ENCODE measurements at regions not wholly inside any gene's neighbourhood (a gene's known extent, or its start where the extent isn't known, plus 50 kb on each side); places are given as distances from the start of the nearest gene placed in this dataset.
"Not testable (repeated sequence)": the region's sequence is repeated elsewhere in the genome, so short reads cannot be mapped to it uniquely, and the experiment has no call there.

DNA sequence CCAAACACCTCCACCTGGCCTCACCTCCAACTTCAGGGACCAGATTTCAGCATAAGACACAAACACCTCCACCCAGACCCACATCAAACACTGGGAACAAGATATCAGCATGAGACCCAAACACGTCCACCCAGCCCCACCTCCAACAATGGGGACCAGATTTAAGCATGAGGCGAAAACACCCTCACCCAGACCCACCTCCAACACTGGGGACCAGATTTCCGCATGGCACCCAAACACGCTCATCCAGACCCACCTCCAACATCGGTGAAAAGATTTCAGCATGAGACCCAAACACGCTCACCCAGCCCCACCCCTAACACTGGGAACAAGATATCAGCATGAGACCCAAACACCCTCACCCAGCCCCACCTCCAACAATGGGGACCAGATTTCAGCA, 210.0 kb downstream of the ASMT start:
- no peak for DNase-seq
- Mint-ChIP-seq H3K9me3 (ENCODE audit: insufficient read depth) (no peaks in the 10 kb centered on the region), H3K4me1 (ENCODE audit: low read depth) (no peaks in the 10 kb centered on the region), H3K36me3 (ENCODE audit: low read depth) (no peaks in the 10 kb centered on the region), H3K4me3 (no peak overlapping the region), H3K27ac (no peak overlapping the region), H3K27me3 (ENCODE audit: low read depth) (no peaks in the 10 kb centered on the region)
- ATAC-seq, result no peak
- CTCF ChIA-PET, result no interaction called here
- POLR2A ChIA-PET, result no interaction called here

DNA sequence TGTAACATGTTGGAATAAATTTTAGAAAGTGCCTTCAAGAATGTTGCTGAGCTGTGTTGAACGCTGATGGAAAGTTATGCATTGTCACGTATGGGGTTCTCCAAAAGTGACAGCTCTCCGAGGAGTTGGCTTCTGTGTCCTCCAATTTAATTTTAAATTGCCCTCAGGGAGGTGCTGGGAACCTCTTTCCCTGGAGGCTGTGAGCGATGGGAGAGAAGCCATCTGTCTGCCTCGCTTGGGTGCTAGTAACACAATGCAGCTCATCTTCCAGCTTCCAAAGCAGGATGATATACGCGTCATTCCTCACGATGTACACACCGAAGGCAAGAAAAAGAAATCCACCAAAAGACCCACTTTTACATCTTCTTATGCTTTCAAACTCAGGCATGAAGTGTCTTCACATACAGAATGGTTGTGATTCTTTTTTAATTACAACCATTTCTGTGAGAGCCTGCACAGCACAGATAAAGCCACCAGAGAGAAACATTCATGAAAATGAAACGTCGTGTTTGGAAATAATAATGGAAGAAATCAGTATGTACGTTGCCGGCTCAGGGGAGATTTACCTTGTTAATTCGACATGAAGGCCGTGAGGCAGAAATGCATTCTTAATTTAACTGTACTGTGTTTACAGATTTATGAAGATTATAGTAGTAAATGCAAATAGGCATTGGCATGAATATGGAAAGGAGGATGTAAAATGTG, 218.9 kb downstream of the ASMT start:
- H3K27me3 Mint-ChIP-seq (ENCODE audit: low read depth), result no peaks in the 10 kb centered on the region
- H3K4me3 Mint-ChIP-seq, result no peak overlapping the region
- no peak for ATAC-seq
- no peaks in the 10 kb centered on the region for H3K4me1 Mint-ChIP-seq (ENCODE audit: low read depth)
- H3K9me3 Mint-ChIP-seq (ENCODE audit: insufficient read depth), result peaks cover 14% of the 10 kb centered on the region
- DNase-seq, result no peak
- no peaks in the 10 kb centered on the region for H3K36me3 Mint-ChIP-seq (ENCODE audit: low read depth)
- no peak overlapping the region for H3K27ac Mint-ChIP-seq
- POLR2A ChIA-PET, result no interaction called here
- CTCF ChIA-PET, result no interaction called here

DNA sequence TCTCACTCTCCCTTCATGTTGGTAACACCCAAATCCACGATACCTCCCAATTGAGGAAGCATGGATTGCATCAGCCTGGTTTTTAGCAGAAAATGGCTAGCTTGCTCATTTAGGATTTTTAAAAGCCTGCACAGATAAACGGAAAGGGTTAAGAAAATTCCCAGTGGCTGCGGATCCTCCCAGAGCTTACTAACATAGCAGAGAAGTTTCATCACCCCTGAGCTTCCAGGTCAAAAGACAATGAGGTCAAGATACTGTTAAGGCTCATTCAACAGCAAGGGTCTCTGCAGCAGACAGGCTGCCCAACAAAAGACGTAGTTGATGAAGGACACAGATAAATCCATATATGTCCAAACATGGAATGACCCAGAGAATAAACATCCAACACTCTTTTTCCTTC, 220.2 kb downstream of the ASMT start:
- Mint-ChIP-seq H3K9me3 (ENCODE audit: insufficient read depth) (peaks cover 17% of the 10 kb centered on the region), H3K27ac (no peak overlapping the region)
- ATAC-seq, result no peak

DNA sequence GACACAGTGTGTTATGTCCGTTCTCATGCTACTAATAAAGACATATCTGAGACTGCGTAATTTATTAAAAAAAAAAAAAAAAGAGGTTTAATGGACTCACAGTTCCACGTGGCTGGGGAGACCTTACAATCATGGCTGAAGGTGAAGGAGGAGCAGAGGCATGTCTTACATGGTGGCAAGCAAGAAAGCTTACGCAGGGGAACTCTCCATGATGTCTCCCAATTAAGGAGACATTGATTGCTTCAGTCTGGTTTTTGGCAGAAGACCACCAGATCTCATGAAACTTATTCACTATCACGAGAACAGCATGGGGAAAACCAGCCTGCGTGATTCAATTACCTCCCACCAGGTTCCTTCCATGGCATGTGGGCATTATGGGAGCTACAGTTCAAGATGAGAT, 221.8 kb downstream of the ASMT start:
- CTCF ChIA-PET, result no interaction called here
- Mint-ChIP-seq H3K36me3 (ENCODE audit: low read depth) (no peaks in the 10 kb centered on the region), H3K9me3 (ENCODE audit: insufficient read depth) (peaks cover 17% of the 10 kb centered on the region), H3K4me1 (ENCODE audit: low read depth) (no peaks in the 10 kb centered on the region), H3K27ac (no peak overlapping the region), H3K27me3 (ENCODE audit: low read depth) (no peaks in the 10 kb centered on the region), H3K4me3 (no peak overlapping the region)
- ATAC-seq (no peak), DNase-seq (no peak)
- POLR2A ChIA-PET, result no interaction called here

More for the DNA sequence above, 220.2 kb downstream of the ASMT start:
- H3K36me3 Mint-ChIP-seq (ENCODE audit: low read depth), result no peaks in the 10 kb centered on the region
- H3K4me1 Mint-ChIP-seq (ENCODE audit: low read depth), result no peaks in the 10 kb centered on the region
- CTCF ChIA-PET, result no interaction called here
- no peaks in the 10 kb centered on the region for H3K27me3 Mint-ChIP-seq (ENCODE audit: low read depth)
- DNase-seq, result no peak
- POLR2A ChIA-PET, result no interaction called here
- no peak overlapping the region for H3K4me3 Mint-ChIP-seq

DNA sequence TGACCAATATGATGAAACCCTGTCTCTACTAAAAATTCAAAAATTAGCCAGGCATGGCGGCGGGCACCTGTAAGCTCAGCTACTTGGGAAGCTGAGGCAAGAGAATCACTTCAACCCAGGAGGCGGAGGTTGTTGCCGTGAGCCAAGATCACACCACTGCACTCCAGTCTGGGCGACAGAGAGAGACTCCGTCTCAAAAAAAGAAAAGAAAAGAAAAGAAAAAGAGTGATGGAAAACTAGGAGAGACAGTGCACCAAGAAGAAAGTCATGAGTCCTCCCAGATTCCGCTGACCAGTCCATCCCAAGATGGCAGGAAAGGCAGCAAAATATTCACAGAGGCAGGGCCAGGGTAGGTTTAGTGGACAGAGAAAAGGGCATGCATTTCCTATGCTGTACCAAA, 226.9 kb downstream of the ASMT start:
- Mint-ChIP-seq H3K36me3 (ENCODE audit: low read depth) (no peaks in the 10 kb centered on the region), H3K9me3 (ENCODE audit: insufficient read depth) (peaks cover 12% of the 10 kb centered on the region), H3K27ac (no peak overlapping the region), H3K4me3 (no peak overlapping the region), H3K4me1 (ENCODE audit: low read depth) (no peaks in the 10 kb centered on the region), H3K27me3 (ENCODE audit: low read depth) (no peaks in the 10 kb centered on the region)
- ATAC-seq (no peak), DNase-seq (no peak)
- ChIA-PET CTCF (no interaction called here), POLR2A (no interaction called here)

DNA sequence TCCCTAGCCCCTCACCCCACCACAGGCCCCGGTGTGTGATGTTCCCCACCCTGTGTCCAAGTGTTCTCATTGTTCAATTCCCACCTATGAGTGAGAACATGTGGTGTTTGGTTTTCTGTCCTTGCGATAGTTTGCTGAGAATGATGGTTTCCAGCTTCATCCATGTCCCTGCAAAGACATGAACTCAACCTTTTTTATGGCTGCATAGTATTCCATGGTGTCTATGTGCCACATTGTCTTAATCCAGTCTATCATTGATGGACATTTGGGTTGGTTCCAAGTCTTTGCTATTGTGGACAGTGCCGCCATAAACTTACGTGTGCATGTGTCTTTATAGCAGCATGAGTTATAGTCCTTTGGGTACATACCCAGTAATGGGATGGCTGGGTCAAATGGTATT, 232.1 kb downstream of the ASMT start:
- H3K4me1 Mint-ChIP-seq (ENCODE audit: low read depth); H3K36me3 Mint-ChIP-seq (ENCODE audit: low read depth); H3K9me3 Mint-ChIP-seq (ENCODE audit: insufficient read depth); POLR2A ChIA-PET; H3K4me3 Mint-ChIP-seq; ATAC-seq; H3K27me3 Mint-ChIP-seq (ENCODE audit: low read depth); DNase-seq; CTCF ChIA-PET; H3K27ac Mint-ChIP-seq: not testable (repeated sequence)

DNA sequence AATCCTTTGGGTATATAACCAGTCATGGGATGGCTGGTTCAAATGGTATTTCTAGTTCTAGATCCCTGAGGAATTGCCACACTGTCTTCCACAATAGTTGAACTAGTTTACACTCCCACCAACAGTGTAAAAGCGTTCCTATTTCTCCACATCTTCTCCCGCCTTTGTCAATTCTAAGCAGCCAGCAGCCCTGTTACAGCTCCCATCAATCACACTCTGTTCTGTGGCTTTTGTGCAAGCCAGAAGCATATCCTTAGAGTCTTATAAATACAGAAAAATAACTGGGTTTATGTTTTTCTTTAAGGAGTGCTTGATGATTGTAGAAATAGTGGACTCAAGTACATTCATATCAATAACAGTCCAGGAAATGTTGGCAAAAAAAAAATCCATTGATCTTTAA, 232.9 kb downstream of the ASMT start:
- H3K9me3 Mint-ChIP-seq (ENCODE audit: insufficient read depth); H3K27ac Mint-ChIP-seq; H3K4me3 Mint-ChIP-seq; H3K36me3 Mint-ChIP-seq (ENCODE audit: low read depth); POLR2A ChIA-PET; ATAC-seq; H3K4me1 Mint-ChIP-seq (ENCODE audit: low read depth); DNase-seq; CTCF ChIA-PET; H3K27me3 Mint-ChIP-seq (ENCODE audit: low read depth): not testable (repeated sequence)

DNA sequence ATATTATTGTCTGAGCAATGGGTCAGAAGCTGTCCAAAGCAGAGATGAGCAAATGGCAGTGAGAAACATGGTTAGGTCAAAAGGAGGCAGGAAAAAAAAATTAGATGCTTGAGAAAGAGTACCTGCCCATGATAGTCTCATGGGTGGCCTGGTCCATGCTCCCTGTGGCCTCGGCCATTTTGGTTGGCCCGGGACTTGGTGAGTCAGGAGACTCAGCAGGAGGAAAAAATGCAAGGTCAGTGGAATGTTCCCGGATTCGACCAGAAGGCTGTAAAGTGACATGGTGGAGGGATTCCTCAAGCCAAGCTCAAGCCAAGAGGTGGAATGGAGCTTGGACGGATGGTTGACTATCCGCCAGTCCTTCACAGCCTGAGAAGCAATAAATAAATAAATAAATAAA, 236.7 kb downstream of the ASMT start:
- H3K27me3 Mint-ChIP-seq (ENCODE audit: low read depth), result no peaks in the 10 kb centered on the region
- ATAC-seq (no peak), DNase-seq (no peak)
- H3K4me3 Mint-ChIP-seq, result no peak overlapping the region
- no peak overlapping the region for H3K27ac Mint-ChIP-seq
- ChIA-PET CTCF (no interaction called here), POLR2A (no interaction called here)
- peaks cover 4% of the 10 kb centered on the region for H3K9me3 Mint-ChIP-seq (ENCODE audit: insufficient read depth)
- no peaks in the 10 kb centered on the region for H3K4me1 Mint-ChIP-seq (ENCODE audit: low read depth)
- no peaks in the 10 kb centered on the region for H3K36me3 Mint-ChIP-seq (ENCODE audit: low read depth)

DNA sequence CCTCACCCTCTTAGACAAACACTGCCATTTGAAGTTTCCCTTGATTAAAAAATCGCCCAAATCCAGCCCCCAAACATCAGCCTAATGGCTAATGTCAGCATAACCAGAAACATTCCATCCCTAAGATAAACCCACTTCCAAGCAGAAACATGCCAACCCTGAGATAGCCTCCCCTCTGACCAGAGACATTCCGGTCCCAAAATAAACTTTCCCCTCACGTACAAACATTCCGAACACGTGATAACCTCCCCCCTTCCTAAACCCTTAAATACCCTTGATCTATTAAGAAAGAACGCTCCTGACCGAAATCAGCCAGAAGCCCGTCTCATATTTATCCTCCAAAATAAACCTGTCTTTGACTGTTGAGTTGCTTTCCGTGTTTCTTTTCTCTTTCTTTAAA, 237.2 kb downstream of the ASMT start:
- POLR2A ChIA-PET, result no interaction called here
- DNase-seq, result no peak
- H3K9me3 Mint-ChIP-seq (ENCODE audit: insufficient read depth), result peaks cover 4% of the 10 kb centered on the region
- H3K36me3 Mint-ChIP-seq (ENCODE audit: low read depth), result no peaks in the 10 kb centered on the region
- H3K4me1 Mint-ChIP-seq (ENCODE audit: low read depth), result no peaks in the 10 kb centered on the region
- no peak for ATAC-seq
- no peaks in the 10 kb centered on the region for H3K27me3 Mint-ChIP-seq (ENCODE audit: low read depth)
- H3K27ac Mint-ChIP-seq, result no peak overlapping the region
- H3K4me3 Mint-ChIP-seq, result no peak overlapping the region
- CTCF ChIA-PET, result no interaction called here

DNA sequence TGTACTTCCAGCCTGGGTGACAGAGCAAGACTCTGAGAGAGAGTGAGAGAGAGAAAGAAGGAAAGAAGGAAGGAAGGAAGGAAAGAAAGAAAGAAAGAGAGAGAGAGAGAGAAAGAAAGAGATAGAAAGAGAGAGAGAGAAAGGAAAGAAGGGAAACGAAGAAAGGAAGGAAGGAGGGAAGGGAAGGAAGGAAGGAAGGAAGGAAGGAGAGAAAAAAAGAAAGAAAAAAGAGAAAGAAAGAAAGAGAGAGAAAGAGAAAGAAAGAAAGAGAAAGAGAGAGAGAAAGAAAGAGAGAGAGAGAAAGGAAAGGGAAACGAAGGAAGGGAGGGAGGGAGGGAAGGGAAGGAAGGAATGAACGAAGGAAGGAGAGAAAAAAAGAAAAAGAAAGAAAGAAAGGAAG, 238.6 kb downstream of the ASMT start:
- H3K4me1 Mint-ChIP-seq (ENCODE audit: low read depth), result no peaks in the 10 kb centered on the region

DNA sequence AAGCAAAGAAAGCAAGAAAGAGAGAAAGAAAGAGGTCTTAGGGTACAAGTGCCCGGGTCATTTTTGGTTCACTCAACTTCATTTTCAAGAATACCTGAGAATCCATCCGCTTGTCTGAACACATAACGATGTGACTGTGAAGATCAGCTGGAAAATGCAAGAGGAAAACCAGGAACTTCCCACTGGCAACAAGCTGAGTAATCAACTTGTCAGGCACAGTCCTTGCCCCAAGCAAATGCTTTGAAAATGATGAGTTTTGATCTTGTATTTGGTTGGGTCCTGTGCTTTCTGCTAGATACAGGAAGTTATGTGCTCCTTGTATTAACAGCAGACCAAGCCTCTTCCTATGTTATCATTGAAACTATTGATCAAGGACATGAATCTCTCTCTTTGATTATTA, 239.1 kb downstream of the ASMT start:
- Mint-ChIP-seq H3K4me3 (no peak overlapping the region), H3K4me1 (ENCODE audit: low read depth) (no peaks in the 10 kb centered on the region), H3K9me3 (ENCODE audit: insufficient read depth) (no peaks in the 10 kb centered on the region), H3K27ac (no peak overlapping the region), H3K36me3 (ENCODE audit: low read depth) (no peaks in the 10 kb centered on the region), H3K27me3 (ENCODE audit: low read depth) (no peaks in the 10 kb centered on the region)
- POLR2A ChIA-PET, result no interaction called here
- CTCF ChIA-PET, result no interaction called here
- DNase-seq (no peak), ATAC-seq (no peak)

More for the DNA sequence above, 238.6 kb downstream of the ASMT start:
- Mint-ChIP-seq H3K27me3 (ENCODE audit: low read depth) (no peaks in the 10 kb centered on the region), H3K36me3 (ENCODE audit: low read depth) (no peaks in the 10 kb centered on the region), H3K4me3 (no peak overlapping the region), H3K27ac (no peak overlapping the region), H3K9me3 (ENCODE audit: insufficient read depth) (no peaks in the 10 kb centered on the region)
- DNase-seq (no peak), ATAC-seq (no peak)
- ChIA-PET CTCF (no interaction called here), POLR2A (no interaction called here)

DNA sequence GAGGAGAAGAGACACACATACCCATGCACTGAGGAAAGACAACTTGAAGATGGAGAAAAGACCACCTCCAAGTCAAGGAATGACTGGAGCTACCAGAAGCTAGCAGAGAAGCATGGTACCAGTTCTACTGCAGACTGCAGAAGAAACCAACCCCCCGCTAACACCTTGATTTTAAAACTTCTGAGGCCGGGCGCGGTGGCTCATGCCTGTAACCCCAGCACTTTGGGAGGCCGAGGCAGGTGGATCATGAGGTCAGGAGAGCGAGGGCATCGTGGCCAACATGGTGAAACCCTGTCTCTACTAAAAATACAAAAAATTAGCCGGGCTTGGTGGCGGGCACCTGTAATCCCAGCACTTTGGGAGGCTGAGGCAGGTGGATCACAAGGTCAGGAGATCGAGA, 240.0 kb downstream of the ASMT start:
- H3K4me1 Mint-ChIP-seq (ENCODE audit: low read depth); CTCF ChIA-PET; H3K36me3 Mint-ChIP-seq (ENCODE audit: low read depth); H3K4me3 Mint-ChIP-seq; H3K27ac Mint-ChIP-seq; POLR2A ChIA-PET; ATAC-seq; H3K27me3 Mint-ChIP-seq (ENCODE audit: low read depth); DNase-seq; H3K9me3 Mint-ChIP-seq (ENCODE audit: insufficient read depth): not testable (repeated sequence)

DNA sequence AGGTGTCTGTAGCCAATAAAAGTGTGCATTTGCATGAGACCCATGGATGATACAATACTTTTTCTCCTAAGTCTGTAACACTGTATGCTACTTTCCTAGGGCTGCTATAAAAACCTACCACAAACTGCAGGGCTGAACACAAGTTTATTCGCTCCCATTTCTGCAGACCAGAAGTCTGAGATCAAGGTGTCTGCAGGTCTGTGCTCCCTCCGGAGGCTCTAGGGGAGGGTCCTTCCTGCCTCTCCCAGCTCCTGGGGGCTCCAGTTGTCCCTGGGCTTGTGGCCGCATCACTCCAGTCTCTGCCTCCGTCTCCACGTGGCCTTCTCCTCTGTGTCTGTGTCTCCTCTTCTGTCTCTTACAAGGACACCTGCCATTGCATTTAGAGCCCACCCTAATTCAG, 244.4 kb downstream of the ASMT start:
- H3K27ac Mint-ChIP-seq; POLR2A ChIA-PET; CTCF ChIA-PET; DNase-seq; H3K27me3 Mint-ChIP-seq (ENCODE audit: low read depth); ATAC-seq; H3K9me3 Mint-ChIP-seq (ENCODE audit: insufficient read depth); H3K4me1 Mint-ChIP-seq (ENCODE audit: low read depth); H3K36me3 Mint-ChIP-seq (ENCODE audit: low read depth); H3K4me3 Mint-ChIP-seq: not testable (repeated sequence)
